Thyroid gland (tissue), 4 donors: ENCODE measurements at regions not wholly inside any gene's neighbourhood (a gene's known extent, or its start where the extent isn't known, plus 50 kb on each side); places are given as distances from the start of the nearest gene placed in this dataset.

Experiments
- POLR2A ChIP-seq, 2 donors: fragments of 450-650 bp; IDR thresholded peaks; one replicate each; pipeline ENCODE4 v1.6.1; 2017; ENCODE audit warnings: antibody characterized with exemption in 2 of 2, mild to moderate bottlenecking in 2 of 2, moderate library complexity in 1 of 2
- TF ChIP-seq, protein P1 (sequence below), 6 experiments: fragments of 200-600 bp in 3 of 6; fragments of 450-650 bp in 3 of 6; sonication (generic) in 3 of 6; IDR thresholded peaks; one replicate each; pipeline ENCODE4 v1.5.1; 2016 to 2019; ENCODE audit warnings: antibody characterized with exemption in 6 of 6, mild to moderate bottlenecking in 2 of 6, inconsistent platforms in 1 of 6, moderate library complexity in 1 of 6

DNA sequence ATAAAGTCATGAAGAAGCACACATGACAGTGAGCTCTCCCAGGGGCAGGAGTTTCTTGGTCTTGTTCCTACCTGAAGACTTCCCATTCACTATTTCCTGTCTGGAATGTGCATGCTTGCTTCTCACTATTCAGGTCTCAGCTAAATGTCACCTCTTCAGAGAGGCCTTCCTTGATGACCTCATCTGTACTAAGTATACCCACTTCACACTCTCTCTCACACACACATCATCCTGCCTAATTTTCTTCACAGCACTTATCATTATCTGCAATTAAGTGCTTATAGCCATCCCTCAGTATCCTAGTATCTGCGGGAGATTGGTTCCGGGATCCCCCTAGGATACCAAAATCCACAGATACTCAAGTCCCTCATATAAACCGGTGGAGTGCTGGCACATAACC, 146.4 kb upstream of the IVNS1ABP start:
- TF ChIP-seq, protein P1, sequence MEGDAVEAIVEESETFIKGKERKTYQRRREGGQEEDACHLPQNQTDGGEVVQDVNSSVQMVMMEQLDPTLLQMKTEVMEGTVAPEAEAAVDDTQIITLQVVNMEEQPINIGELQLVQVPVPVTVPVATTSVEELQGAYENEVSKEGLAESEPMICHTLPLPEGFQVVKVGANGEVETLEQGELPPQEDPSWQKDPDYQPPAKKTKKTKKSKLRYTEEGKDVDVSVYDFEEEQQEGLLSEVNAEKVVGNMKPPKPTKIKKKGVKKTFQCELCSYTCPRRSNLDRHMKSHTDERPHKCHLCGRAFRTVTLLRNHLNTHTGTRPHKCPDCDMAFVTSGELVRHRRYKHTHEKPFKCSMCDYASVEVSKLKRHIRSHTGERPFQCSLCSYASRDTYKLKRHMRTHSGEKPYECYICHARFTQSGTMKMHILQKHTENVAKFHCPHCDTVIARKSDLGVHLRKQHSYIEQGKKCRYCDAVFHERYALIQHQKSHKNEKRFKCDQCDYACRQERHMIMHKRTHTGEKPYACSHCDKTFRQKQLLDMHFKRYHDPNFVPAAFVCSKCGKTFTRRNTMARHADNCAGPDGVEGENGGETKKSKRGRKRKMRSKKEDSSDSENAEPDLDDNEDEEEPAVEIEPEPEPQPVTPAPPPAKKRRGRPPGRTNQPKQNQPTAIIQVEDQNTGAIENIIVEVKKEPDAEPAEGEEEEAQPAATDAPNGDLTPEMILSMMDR (IDR thresholded peaks at IDR 0.05): no peak
- TF ChIP-seq POLR2A (IDR thresholded peaks at IDR 0.05): no peak
